K562 (cell line): ENCODE measurements at regions not wholly inside any gene's neighbourhood (a gene's known extent, or its start where the extent isn't known, plus 50 kb on each side); places are given as distances from the start of the nearest gene placed in this dataset.

Experiments used
- ATAC-seq: fragments of 200-7000 bp; cut with Tn5 transposase; 3 replicates; pipeline ENCODE4 v1.9.1; 2020; ENCODE audit warnings: moderate library complexity
- BruUV-seq: library from RNA; stranded (reverse); fragments of 400-500 nt; replicated peaks from 2 replicates; lab custom pipeline; 2021; lab: Mats Ljungman, UMichigan
- CTCF ChIA-PET: fragments of 300-600 bp; formaldehyde crosslinking; extraction: SDS; loops from one replicate; lab custom pipeline; 2021; ENCODE audit warnings: low intra/inter-chr PET ratio; lab: Yijun Ruan, JAX
- POLR2A ChIA-PET: fragments of 300-600, 350-650 bp; sonication (Branson Sonifier 250); formaldehyde crosslinking; extraction: SDS; loops from one replicate; lab custom pipeline; 2021; ENCODE audit warnings: antibody characterized with exemption, inconsistent platforms; lab: Yijun Ruan, JAX
- DNase-seq, 4 experiments: peaks; one replicate each; pipeline versions ENCODE4 v3.0.0 to v3.0.0-alpha.2; 2011 to 2018; ENCODE audit warnings: low spot score in 3 of 4, mixed read lengths in 3 of 4; ENCODE audit errors: extremely low read depth in 1 of 4
- FAIRE-seq: peaks from 2 replicates; lab custom pipeline; 2011; peaks lifted over from hg19 to GRCh38; lab: Jason Lieb, UNC
- H2AFZ ChIP-seq: 2 replicates; pipeline ENCODE4 v1.6.0; 2011; ENCODE audit warnings: low read depth, low read length, control low read depth, inconsistent platforms
- H3K27ac ChIP-seq: fragments of 200-600 bp; 3 replicates; pipeline ENCODE4 v1.8.0; 2011; ENCODE audit warnings: low read depth, mild to moderate bottlenecking, control low read depth, inconsistent platforms, low read length, moderate library complexity, mixed read lengths; ENCODE audit errors: extremely low read depth
- H3K27me3 ChIP-seq, 2 experiments: fragments of 300-600 bp in 1 of 2; 2 replicates in 1 of 2; 3 replicates in 1 of 2; pipeline versions ENCODE4 v1.6.0 to v1.8.0; 2011; ENCODE audit warnings: inconsistent platforms in 2 of 2, low read length in 2 of 2, mild to moderate bottlenecking in 1 of 2, mixed read lengths in 1 of 2, moderate library complexity in 1 of 2; ENCODE audit not compliant: control insufficient read depth in 2 of 2, insufficient read depth in 2 of 2
- H3K36me3 ChIP-seq: fragments of 300-600 bp; 3 replicates; pipeline ENCODE4 v1.8.0; 2011; ENCODE audit warnings: mild to moderate bottlenecking, low read length, inconsistent platforms; ENCODE audit not compliant: control insufficient read depth, insufficient read depth
- H3K4me1 ChIP-seq, 2 experiments: fragments of 200-600 bp in 1 of 2; replicated peaks in 1 of 2; 2 replicates in 1 of 2; 3 replicates in 1 of 2; pipeline versions ENCODE4 v1.5.1 to v1.8.0; 2011; ENCODE audit warnings: inconsistent platforms in 2 of 2, low read length in 2 of 2, mild to moderate bottlenecking in 1 of 2, mixed read lengths in 1 of 2, moderate library complexity in 1 of 2; ENCODE audit not compliant: control insufficient read depth in 2 of 2, insufficient read depth in 2 of 2
- H3K4me2 ChIP-seq: 2 replicates; pipeline ENCODE4 v1.6.1; 2011; ENCODE audit warnings: low read length, control low read depth, inconsistent platforms, mixed read lengths; ENCODE audit not compliant: insufficient read depth
- H3K4me3 ChIP-seq: fragments of 200-600 bp; sonication (generic), shearing (Covaris generic); 2 replicates; pipeline ENCODE4 v1.5.1; 2016; ENCODE audit warnings: control low read depth, inconsistent platforms
- H3K79me2 ChIP-seq: fragments of 200-600 bp; 3 replicates; pipeline ENCODE4 v1.8.0; 2011; ENCODE audit warnings: low read length, inconsistent platforms; ENCODE audit not compliant: control insufficient read depth, insufficient read depth
- H3K9ac ChIP-seq, 2 experiments: 2 replicates each; pipeline versions ENCODE4 v1.6.0 to v1.6.1; 2011; ENCODE audit warnings: low read depth in 2 of 2, low read length in 2 of 2, control low read depth in 1 of 2, inconsistent platforms in 1 of 2, mild to moderate bottlenecking in 1 of 2, mixed read lengths in 1 of 2; ENCODE audit not compliant: insufficient read depth in 1 of 2
- H3K9me1 ChIP-seq: one replicate; pipeline ENCODE4 v1.6.0; 2011; ENCODE audit warnings: inconsistent platforms, mild to moderate bottlenecking, low read length, moderate library complexity; ENCODE audit not compliant: control insufficient read depth, insufficient read depth
- H3K9me3 ChIP-seq: replicated peaks from 2 replicates; pipeline ENCODE4 v1.5.1; 2011; ENCODE audit warnings: low read depth, low read length, inconsistent platforms; ENCODE audit not compliant: control insufficient read depth, insufficient read depth
- H4K20me1 ChIP-seq: replicated peaks from 2 replicates; pipeline ENCODE4 v1.6.1; 2011; ENCODE audit warnings: low read length, inconsistent platforms, mixed read lengths; ENCODE audit not compliant: control insufficient read depth, insufficient read depth
- CREB1 ChIP-seq, 2 experiments: sonication (generic) in 1 of 2; formaldehyde crosslinking in 1 of 2; IDR thresholded peaks; 2 replicates each; pipeline versions ENCODE4 v1.6.1 to v1.8.0; 2012 to 2022; ENCODE audit warnings: inconsistent platforms in 1 of 2, mild to moderate bottlenecking in 1 of 2, missing genetic modification reagents in 1 of 2, moderate library complexity in 1 of 2
- E2F1 ChIP-seq: sonication (generic); formaldehyde crosslinking; IDR thresholded peaks from 2 replicates; pipeline ENCODE4 v1.8.1; 2023; ENCODE audit warnings: mild to moderate bottlenecking, missing genetic modification reagents, moderate library complexity
- FOXP4 ChIP-seq: sonication (generic); formaldehyde crosslinking; IDR thresholded peaks from 2 replicates; pipeline ENCODE4 v1.8.0; 2022; ENCODE audit warnings: mild to moderate bottlenecking, missing genetic modification reagents, borderline replicate concordance
- RBFOX2 ChIP-seq: fragments of 200-400 bp; formaldehyde crosslinking; IDR thresholded peaks from 2 replicates; pipeline ENCODE4 v1.6.1; 2017; ENCODE audit warnings: low read depth, mild to moderate bottlenecking, low read length, moderate library complexity
- STAT5A ChIP-seq: IDR thresholded peaks from 2 replicates; pipeline ENCODE4 v1.6.1; 2012; ENCODE audit warnings: low read length, inconsistent platforms, borderline replicate concordance
- TAF7 ChIP-seq: fragments of 450-650 bp; IDR thresholded peaks from 2 replicates; pipeline ENCODE4 v1.6.1; 2016; ENCODE audit warnings: missing genetic modification characterization, missing compliant biosample characterization
- TOE1 ChIP-seq, 2 experiments: fragments of 450-650 bp in 1 of 2; sonication (generic) in 1 of 2; formaldehyde crosslinking in 1 of 2; IDR thresholded peaks; 2 replicates each; pipeline versions ENCODE4 v1.7.1 to v1.8.0; 2016 to 2022; ENCODE audit warnings: borderline replicate concordance in 2 of 2, mild to moderate bottlenecking in 2 of 2, antibody characterized with exemption in 1 of 2, inconsistent platforms in 1 of 2, low read depth in 1 of 2, missing genetic modification reagents in 1 of 2, moderate library complexity in 1 of 2
- ZNF408 ChIP-seq: fragments of 250-450 bp; sonication (Bioruptor Pico); IDR thresholded peaks from 2 replicates; pipeline ENCODE4 v1.4.0; 2020; ENCODE audit warnings: low read depth, mild to moderate bottlenecking, moderate library complexity
- ZNF830 ChIP-seq: fragments of 250-450 bp; sonication (Bioruptor Pico); IDR thresholded peaks from 2 replicates; pipeline ENCODE4 v1.5.0; 2021; ENCODE audit warnings: mild to moderate bottlenecking
- WGBS: fragments of 100-300 bp; shearing (Covaris generic); methylation state at CpG from one replicate; pipeline ENCODE4 v1.1.6; 2016; ENCODE audit warnings: low coverage, mixed read lengths; ENCODE audit not compliant: insufficient coverage; ENCODE audit errors: missing lambda C conversion rate; 5-methylcytosine and 5-hydroxymethylcytosine counted together
- in situ Hi-C: fragments of 300-500 bp; cut with MboI; formaldehyde crosslinking; loops from 4 replicates; pipeline ENCODE4 v1.15.0; 2018; ENCODE audit warnings: inconsistent platforms, mixed read lengths
- intact Hi-C: fragments of 100-400 bp; cut with micrococcal nuclease; formaldehyde crosslinking; loops from 2 replicates; pipeline ENCODE4 v1.14.2; 2022

- H3K27me3 ChIP-seq: peaks cover 9 to 44% of the 10 kb centered on the region in 2 experiments
- no peaks in the 10 kb centered on the region for H3K9me1 ChIP-seq
- ChIA-PET POLR2A (no interaction called here), CTCF (no interaction called here)
- H3K9me3 ChIP-seq: no peaks in the 10 kb centered on the region
- no peak for TF ChIP-seq ZNF830 (CRISPR knock-in tag)
- no peak for TF ChIP-seq CREB1 (IDR thresholded peaks at IDR 0.05)
- TF ChIP-seq CREB1 (CRISPR knock-in tag; IDR thresholded peaks at IDR 0.05): no peak
- TF ChIP-seq TAF7 (tag): no peak
- TF ChIP-seq ZNF408 (CRISPR knock-in tag): no peak
- TF ChIP-seq STAT5A: no peak
- TF ChIP-seq TOE1 (IDR thresholded peaks at IDR 0.05; ENCODE audit: borderline replicate concordance): no peak
- no peak for TF ChIP-seq TOE1 (CRISPR knock-in tag; IDR thresholded peaks at IDR 0.05; ENCODE audit: borderline replicate concordance, low read depth)
- TF ChIP-seq FOXP4 (CRISPR knock-in tag): no peak
- no peak for TF ChIP-seq E2F1 (CRISPR knock-in tag)
- no peak for TF ChIP-seq RBFOX2
- H3K27ac ChIP-seq: no peak overlapping the region
- FAIRE-seq (no peak), ATAC-seq (no peak), DNase-seq (no peak)
- no peaks in the 10 kb centered on the region for H3K79me2 ChIP-seq
- WGBS: 0% methylated on average over 4 of the region's 4 CpGs
- H4K20me1 ChIP-seq: 0 out of 2 replicates have a peak, but pooled peaks cover 4% of the 10 kb centered on the region
- no peak overlapping the region for H3K4me3 ChIP-seq
- H3K4me1 ChIP-seq: no peaks in the 10 kb centered on the region
- no peak overlapping the region for H3K4me2 ChIP-seq
- H2AFZ ChIP-seq: no peak overlapping the region
- in situ Hi-C loops (no loop called here), intact Hi-C loops (no loop called here)
- H3K9ac ChIP-seq: no peak overlapping the region
- no TSS peak for BruUV-seq
- H3K36me3 ChIP-seq: no peaks in the 10 kb centered on the region
These were observed 85.4 kb upstream of the TMEM18 start for GRCh38 chr2:762646-763045.
